ENCODE measurements at regions not wholly inside any gene's neighbourhood (a gene's known extent, or its start where the extent isn't known, plus 50 kb on each side); places are given as distances from the start of the nearest gene placed in this dataset.

DNA sequence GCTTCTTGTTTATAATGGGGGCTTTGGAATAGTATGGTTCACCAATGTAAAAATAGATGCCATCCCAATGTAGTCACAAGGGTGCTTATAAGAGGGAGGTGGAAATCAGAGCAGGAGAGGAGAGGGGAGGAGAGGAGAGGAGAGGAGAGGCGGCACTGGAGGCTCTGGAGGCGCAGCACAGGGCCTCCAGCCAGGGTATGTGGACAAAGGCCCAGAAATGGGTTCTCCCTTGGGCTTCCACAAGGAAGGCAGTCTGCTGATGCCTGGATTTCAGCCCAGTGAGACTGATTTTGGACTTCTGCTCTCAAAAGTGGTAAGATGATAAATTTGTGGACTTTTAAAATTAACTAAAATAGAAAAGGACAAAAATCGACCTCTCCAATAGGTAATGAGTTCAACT is 116.8 kb downstream of the RNASET2 start:
- intact Hi-C loops (cut with DNase I; ENCODE audit: low total_unique reads), result no loop called here
- WGBS, 2 donors, result 57 to 73% methylated on average over 3 of the region's 3 CpGs
- no peak for TF ChIP-seq POLR2A (IDR thresholded peaks at IDR 0.05)
- TF ChIP-seq, protein P1, sequence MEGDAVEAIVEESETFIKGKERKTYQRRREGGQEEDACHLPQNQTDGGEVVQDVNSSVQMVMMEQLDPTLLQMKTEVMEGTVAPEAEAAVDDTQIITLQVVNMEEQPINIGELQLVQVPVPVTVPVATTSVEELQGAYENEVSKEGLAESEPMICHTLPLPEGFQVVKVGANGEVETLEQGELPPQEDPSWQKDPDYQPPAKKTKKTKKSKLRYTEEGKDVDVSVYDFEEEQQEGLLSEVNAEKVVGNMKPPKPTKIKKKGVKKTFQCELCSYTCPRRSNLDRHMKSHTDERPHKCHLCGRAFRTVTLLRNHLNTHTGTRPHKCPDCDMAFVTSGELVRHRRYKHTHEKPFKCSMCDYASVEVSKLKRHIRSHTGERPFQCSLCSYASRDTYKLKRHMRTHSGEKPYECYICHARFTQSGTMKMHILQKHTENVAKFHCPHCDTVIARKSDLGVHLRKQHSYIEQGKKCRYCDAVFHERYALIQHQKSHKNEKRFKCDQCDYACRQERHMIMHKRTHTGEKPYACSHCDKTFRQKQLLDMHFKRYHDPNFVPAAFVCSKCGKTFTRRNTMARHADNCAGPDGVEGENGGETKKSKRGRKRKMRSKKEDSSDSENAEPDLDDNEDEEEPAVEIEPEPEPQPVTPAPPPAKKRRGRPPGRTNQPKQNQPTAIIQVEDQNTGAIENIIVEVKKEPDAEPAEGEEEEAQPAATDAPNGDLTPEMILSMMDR (IDR thresholded peaks at IDR 0.05), result no peak

DNA sequence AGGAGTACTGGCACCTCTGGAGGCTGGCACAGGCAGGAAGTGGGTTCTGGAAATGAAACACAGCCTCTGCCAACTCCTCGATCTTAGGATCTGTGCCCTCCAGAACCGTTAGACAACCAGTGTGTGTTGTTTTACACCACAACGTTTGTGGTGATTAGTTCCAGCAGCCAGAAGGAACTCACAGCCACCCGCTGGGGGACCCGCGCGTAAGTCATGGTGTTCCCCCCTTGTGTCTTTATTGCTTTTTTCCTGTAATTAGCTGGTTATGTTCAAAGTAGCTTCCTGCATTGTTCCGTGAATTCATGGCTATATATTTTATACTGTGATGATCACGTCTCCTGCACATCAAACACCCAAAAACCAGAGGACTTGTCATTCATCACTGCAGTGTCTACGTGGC is 117.4 kb downstream of the RNASET2 start:
- WGBS, 2 donors, result 66 to 67% methylated on average over 10 of the region's 10 CpGs
- H3K4me3 ChIP-seq (ENCODE audit: low read depth, poor library complexity, severe bottlenecking), result no peak overlapping the region
- intact Hi-C loops (cut with DNase I; ENCODE audit: low total_unique reads), result no loop called here
- TF ChIP-seq, protein P1 (IDR thresholded peaks at IDR 0.05), result no peak
- TF ChIP-seq POLR2A (IDR thresholded peaks at IDR 0.05), result no peak
- DNase-seq (ENCODE audit: low spot score in 2 of 2), result no peak

More for the DNA sequence above, 116.8 kb downstream of the RNASET2 start:
- H3K4me3 ChIP-seq (ENCODE audit: low read depth, poor library complexity, severe bottlenecking), result no peak overlapping the region
- DNase-seq (ENCODE audit: low spot score in 2 of 2), result no peak

DNA sequence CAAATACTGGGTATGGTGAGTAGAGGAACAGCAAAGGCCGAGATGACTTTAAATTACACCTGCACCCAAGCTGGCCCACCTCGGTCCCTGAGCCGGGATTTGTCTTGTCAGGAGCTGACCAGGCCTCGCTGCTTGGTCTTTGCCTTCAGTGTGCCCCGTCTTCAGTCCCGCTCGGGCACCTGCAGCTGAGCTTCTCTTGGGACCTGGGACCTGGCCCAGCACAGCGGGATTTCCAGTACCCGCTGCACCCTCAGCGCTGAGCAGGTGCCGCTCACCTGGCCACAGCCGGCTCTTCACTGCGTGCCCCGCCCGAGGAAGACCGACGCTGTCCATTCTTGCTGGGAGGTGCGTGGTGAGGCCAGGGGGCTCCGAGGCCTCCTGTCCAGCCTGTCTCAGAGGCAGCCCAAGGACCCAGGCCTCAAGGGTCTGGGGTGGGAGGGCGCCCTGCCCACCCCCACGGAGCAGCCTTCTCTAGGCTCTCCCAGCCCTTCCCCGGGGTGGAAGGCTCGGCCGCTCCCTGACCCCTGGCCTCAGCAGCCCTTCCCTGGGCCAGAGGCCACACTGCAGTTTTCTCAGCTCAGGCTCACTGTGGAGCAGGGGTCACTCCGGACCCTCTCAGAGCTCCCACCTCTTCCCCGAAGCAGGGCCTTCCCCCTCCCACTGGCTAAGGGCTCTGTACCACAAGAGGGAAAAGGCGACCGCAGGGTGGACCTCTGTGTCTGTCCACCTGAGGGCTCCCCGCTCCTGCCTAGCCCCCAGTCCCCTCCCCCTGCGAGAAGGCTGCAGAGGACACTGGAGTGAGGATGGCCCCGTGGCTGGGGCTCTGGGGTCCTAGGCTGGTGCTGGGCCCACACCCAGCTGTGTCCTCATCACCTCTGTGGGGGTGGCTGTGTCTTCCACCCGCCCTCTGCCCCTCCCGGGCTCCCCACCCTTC is 119.3 kb downstream of the RNASET2 start:
- no peak overlapping the region for H3K4me3 ChIP-seq (ENCODE audit: low read depth, poor library complexity, severe bottlenecking)
- TF ChIP-seq POLR2A (IDR thresholded peaks at IDR 0.05), result no peak
- TF ChIP-seq, protein P1 (IDR thresholded peaks at IDR 0.05), result no peak
- intact Hi-C loops (cut with DNase I; ENCODE audit: low total_unique reads), result no loop called here
- WGBS, 2 donors, result 85 to 93% methylated on average over 24 to 28 of the region's 33 CpGs
- DNase-seq (ENCODE audit: low spot score in 2 of 2), result no peak

DNA sequence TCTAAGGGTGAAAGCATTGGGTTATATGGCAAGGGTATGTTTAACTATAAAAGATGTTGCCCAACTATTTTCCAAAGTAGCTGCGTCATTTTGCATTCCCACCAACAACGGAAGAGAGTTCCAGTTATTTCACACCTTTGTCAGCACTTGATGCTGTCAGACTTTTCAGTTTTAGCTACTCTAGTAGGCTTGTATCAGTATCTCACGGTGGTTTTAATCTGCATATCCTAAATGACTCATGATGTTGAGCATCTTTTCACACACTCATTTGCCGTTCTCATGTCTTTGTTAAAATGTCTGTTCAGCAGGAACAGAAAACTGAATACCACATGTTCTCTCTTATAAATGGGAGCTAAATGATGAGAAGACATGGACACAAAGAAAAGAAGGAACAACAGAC is 122.3 kb downstream of the RNASET2 start:
- no peak for TF ChIP-seq POLR2A (IDR thresholded peaks at IDR 0.05)
- TF ChIP-seq, protein P1 (IDR thresholded peaks at IDR 0.05), result no peak
- DNase-seq (ENCODE audit: low spot score in 2 of 2), result no peak
- intact Hi-C loops (cut with DNase I; ENCODE audit: low total_unique reads), result no loop called here
- WGBS, 2 donors, result 77 to 81% methylated on average over 4 of the region's 4 CpGs
- H3K4me3 ChIP-seq (ENCODE audit: low read depth, poor library complexity, severe bottlenecking), result no peak overlapping the region

DNA sequence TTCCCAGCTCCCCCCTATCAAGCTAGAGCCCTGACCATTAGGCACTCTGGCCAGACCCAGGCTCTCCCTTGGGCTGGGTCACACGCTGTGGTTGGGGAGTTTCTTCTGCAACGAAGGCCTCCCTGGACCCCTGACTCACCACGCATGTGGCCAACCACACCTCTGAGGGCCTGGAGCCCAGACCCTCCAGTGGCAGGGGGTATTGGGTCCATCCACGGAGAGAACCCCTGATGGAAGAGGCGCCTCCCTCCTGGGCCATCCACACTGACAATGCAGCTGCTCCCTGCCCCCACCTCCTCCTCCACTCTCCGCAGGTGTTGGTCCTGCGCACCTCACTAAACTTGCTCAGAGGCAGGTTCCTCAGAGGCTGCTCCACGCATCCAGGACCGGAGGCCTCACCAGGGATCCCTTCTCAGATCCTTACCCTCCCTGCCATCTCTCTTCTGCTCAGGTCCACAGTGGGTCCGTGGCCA is 125.4 kb downstream of the RNASET2 start:
- no peak overlapping the region for H3K4me3 ChIP-seq (ENCODE audit: low read depth, poor library complexity, severe bottlenecking)
- no peak for TF ChIP-seq POLR2A (IDR thresholded peaks at IDR 0.05)
- TF ChIP-seq, protein P1 (IDR thresholded peaks at IDR 0.05), result no peak
- 89 to 90% methylated on average over 10 of the region's 10 CpGs for WGBS, 2 donors
- intact Hi-C loops (cut with DNase I; ENCODE audit: low total_unique reads), result no loop called here
- no peak for DNase-seq (ENCODE audit: low spot score in 2 of 2)
